ENCODE measurements at regions not wholly inside any gene's neighbourhood (a gene's known extent, or its start where the extent isn't known, plus 50 kb on each side); places are given as distances from the start of the nearest gene placed in this dataset.
"Not testable (repeated sequence)": the region's sequence is repeated elsewhere in the genome, so short reads cannot be mapped to it uniquely, and the experiment has no call there.

DNA sequence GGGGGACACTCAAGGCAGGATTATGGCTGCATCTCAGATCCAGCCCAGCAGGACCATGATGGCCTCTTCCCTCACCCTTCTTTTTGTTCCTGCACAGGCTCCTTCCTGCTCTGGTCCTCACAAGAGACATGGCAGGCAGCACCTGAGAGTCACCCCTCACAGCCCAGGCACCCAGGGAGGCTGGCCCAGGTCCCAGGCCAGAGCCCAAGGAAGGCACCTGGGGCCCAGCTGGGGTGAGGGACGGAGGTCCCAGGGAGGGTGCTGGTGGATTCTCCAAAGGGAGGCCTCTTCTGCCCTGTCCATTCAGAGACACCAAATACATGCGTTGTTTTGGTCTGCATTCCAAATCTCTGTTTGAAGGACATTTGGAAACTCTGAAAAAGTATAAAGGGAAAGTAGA is 285.4 kb upstream of the HS6ST1 start:
- no peak for DNase-seq

- DNase-seq = not testable (repeated sequence)
Observed at GRCh38 chr2:128604581-128604980, 285.9 kb upstream of the HS6ST1 start.

DNA sequence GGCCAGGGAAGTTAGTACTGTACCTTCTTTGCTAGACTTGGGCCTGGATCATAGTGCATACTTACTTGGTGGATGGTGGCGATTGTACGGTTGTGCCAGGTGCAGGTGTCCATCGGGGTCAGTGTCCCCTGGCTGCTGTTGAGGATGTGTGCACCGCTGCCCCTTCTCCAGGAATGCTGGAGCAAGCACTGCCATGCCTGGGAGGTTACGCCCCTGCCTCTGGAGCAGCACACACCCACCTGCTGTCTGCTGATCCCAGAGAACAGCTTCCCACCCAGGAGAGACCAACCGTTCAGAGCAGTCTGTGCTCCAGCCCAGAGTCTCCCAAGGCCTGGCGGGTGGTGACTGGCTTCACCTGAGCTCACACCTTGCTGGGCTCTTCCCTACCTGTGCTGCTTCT is 286.8 kb upstream of the HS6ST1 start:
- DNase-seq = no peak

DNA sequence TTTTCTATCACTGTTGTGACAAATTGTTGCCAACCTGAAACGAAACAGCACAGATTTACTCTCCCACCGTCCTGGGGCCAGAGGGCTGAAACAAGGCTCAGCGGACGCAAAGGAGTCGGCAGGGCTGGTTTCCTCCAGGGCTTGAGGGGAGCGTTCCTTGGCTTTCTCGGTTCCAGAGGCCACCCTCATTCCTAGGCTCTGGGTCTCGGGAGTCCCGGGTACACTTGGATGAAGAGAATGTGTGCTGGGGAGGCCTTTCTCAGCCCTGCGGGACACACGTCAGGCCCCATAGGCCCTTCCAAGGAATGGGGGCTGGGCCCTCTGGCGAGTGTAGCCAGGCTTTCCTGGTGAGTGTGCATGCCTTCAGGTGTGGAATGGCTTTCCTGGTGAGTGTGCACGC is 287.3 kb upstream of the HS6ST1 start:
- no peak for DNase-seq

DNA sequence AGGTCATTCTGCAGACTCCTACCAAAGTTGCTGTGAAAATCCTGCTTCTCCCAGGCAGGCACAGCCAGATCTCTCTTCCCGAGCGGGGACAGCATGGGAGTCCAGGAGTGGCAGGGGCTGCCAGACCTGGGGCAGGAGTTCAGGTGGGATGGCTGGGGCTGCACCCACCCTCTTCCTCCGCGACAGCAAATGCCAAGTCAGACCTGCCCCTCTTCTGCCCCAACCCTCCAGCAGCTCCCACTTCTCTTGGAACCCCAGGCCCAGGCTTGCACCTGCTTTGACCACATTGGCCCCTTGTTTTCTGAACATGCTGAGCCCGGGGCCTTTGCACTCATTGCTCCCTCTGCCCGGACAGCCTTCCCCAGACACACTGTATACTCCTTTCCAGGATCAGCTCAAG is 288.2 kb upstream of the HS6ST1 start:
- DNase-seq = no peak

- no peak for DNase-seq
Observed at GRCh38 chr2:128607440-128607839, 288.8 kb upstream of the HS6ST1 start.

DNA sequence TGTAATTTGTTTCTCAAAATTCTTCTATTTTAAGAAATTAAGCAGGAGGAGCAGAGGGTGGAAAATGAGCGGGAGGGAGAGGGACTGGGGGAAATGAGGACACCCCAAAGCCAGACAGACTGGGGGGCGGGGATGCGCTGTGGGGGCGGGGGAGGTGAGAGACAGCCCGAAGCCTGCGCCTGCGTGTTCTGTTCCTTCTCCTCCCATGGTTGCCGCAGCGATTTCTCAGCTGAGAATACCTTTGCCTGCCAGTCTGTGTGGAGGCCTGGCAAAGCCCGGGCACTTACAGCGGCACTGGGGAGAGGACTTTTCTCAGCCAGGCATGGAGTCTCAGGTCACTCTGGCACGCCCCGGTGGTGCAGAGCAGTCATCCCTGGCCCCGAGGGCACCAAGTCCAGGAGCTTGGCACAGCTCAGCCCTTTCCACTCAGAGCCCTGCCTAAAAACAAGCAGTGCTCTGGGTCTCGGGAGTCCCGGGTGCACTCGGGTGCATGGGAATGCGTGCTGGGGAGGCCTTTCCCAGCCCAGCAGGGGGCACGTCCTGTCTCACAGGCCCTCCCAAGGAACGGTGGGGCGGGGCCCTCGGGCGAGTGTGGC is 289.3 kb upstream of the HS6ST1 start:
- no peak for DNase-seq

- no peak for DNase-seq
Observed at GRCh38 chr2:128608921-128609880, 290.5 kb upstream of the HS6ST1 start.

DNA sequence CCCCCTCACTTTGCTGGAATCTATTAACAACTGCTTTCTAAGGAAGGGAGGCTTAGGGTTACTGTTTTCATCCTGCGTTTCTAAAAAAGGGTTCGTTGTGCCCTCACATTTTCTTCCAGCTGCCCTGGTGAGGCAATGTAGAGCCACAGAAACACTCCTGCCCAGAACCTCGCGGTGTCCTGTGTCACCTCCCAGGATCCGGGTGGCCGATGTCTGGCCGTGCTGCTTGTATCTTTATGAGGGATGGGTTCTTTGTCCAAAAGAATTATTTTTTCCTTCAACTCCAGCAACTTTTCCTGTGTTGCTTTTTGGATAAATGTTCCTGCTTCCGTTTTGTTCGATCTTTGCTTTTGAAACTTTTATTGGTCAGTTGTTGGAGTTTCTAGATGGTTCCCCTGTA is 291.8 kb upstream of the HS6ST1 start:
- no peak for DNase-seq

- no peak for DNase-seq
Observed at GRCh38 chr2:128611421-128612320, 293.0 kb upstream of the HS6ST1 start.

DNA sequence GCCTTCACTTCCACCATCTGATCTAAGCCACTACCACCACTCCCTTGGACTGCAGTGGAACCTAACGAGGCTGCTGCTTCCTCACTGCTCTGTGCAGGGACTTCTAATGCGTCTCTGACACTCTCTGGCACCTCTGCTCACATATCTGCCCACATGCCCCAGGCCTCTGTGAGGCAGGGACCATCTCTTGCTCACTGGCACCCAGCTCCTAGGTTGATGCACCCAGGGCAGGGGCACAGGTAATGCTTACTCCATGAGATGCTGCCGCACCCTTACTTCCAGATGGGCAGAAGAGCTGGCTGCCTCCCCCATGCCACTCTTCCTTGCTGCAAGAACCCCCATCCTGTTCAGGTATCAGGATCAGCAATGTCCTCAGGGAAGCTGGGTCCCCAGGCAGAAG is 294.0 kb upstream of the HS6ST1 start:
- no peak for DNase-seq

- DNase-seq = no peak
Observed at GRCh38 chr2:128613351-128613750, 294.7 kb upstream of the HS6ST1 start.

DNA sequence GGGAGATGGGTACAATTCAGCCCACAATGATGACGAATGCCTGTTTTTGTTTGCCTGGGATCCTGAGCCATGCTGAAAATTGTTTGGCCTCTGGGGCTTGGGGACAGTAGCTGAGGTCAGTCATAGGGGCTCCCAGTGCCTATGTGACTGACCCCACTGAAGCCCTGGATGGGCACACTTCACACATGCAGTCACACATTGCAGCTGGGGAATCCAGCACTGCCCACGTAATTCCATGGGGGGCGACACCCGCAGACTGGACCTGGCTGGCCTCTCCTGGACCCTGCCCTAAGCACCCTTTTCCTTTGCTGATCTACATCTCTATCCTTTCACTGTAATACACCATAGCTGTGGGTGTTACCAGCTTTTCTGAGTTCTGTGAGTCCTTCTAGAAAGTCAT is 295.2 kb upstream of the HS6ST1 start:
- no peak for DNase-seq

DNA sequence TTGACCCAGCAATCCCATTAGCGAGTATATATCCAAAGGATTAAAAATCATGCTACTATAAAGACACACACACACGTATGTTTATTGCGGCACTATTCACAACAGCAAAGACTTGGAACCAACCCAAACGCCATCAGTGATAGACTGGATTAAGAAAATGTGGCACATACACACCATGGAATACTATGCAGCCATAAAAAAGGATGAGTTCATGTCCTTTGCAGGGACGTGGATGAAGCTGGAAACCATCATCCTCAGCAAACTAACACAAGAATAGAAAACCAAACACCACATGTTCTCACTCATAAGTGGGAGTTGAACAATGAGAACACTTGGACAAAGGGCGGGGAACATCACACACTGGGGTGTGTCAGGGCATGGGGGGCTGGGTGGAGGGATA is 296.2 kb upstream of the HS6ST1 start:
- not testable (repeated sequence) for DNase-seq

GRCh38 chr2:128615571-128615970 is 296.9 kb upstream of the HS6ST1 start:
- no peak for DNase-seq

DNA sequence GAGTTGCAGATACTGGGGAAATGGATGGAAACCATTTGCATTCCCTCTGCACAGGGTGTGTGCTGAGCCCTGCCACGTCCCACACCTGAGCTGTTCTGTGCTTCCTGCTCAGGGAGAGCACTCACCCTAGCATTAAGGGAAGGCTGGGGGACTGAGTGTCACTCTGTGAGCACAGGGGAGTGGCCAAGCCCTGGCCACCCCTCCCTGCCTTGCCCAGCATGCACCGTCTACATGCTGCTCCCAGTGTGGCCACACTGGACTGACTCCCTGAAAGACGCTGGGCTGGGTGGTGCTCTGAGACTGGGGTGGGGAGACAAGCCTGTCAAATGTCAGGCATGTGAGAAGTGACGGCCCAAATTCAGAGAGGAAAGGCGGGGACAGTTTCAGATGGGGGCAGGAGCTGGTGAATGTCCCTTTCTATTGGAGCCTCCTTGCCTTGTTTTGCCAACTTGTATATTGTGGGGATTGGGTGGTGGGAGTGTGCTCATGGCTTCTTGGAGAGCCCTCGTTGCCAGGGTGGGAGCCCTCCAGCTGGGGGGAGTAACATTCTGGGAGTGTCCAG is 298.4 kb upstream of the HS6ST1 start:
- no peak for DNase-seq

DNA sequence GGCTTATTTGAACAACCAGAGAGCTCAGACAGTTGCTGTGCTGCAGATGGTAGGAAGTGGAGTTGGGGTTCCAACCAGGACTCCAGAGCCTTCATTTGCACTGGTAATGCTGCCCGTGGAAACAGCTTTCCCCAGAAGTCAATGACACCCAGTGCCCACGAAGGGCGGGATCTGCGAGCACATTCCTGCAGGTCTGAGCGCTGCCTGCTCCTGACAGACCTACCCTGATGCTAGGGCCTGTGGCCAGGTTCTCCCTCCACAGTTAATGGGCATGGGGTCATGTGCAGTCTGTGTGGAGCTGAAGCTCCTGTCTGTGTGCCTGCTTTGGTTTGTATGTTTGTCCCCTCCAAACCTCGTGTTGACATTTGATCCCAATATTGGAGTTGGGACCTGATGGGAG is 299.0 kb upstream of the HS6ST1 start:
- no peak for DNase-seq

- no peak for DNase-seq
Observed at GRCh38 chr2:128618642-128619041, 300.0 kb upstream of the HS6ST1 start.

- no peak for DNase-seq
Observed at GRCh38 chr2:128619471-128620325, 301.0 kb upstream of the HS6ST1 start.

DNA sequence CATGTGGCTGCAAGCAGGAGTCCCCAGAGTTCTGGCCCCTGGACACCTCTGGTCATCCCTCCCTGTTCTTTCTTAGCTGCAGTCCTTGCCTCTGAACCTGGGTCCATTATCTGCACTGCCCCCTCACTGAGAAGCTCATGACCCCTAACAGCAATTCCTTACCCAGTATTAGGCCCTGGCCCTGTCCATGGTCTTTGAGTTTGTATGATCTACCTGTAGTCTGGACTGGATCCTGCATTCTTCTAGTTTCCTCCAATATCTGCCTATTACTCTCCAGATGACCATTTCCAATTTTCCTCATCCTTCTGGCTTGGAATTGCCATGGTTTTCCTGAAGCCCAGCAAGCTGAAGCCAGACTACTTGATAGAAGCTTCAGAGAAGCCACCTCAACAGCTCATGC is 302.4 kb upstream of the HS6ST1 start:
- no peak for DNase-seq

DNA sequence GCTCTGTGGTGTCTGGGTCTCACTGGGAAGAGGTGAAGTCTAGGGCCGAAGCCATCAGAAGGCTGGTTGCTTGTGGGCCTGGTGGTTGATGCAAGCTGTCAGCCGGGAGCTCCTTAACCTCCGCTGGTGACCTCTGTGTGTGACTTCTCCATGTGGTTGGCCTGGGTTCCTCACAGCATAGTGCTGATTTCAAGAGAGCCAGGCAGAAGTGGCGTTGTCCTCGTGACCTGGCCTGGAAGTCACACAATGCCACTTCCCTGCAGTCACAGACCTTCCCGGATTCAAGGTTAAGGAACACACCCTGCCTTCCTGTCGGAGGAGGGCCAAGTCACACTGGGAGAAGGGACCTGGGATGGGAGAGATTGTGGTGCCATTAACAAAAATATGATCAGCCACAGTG is 303.7 kb upstream of the HS6ST1 start:
- no peak for DNase-seq
